Tibial nerve (tissue), 4 donors: ENCODE measurements at regions not wholly inside any gene's neighbourhood (a gene's known extent, or its start where the extent isn't known, plus 50 kb on each side); places are given as distances from the start of the nearest gene placed in this dataset.

ENCODE experiments used
- EP300 ChIP-seq, 2 donors: sonication (generic); formaldehyde crosslinking; IDR thresholded peaks; one replicate each; pipeline ENCODE4 v1.6.1; 2017; ENCODE audit warnings: antibody characterized with exemption in 2 of 2, mild to moderate bottlenecking in 1 of 2
- POLR2A ChIP-seq, 2 donors: fragments of 450-650 bp; IDR thresholded peaks; one replicate each; pipeline ENCODE4 v1.6.1; 2017; ENCODE audit warnings: antibody characterized with exemption in 2 of 2, mild to moderate bottlenecking in 2 of 2, moderate library complexity in 2 of 2
- TF ChIP-seq, protein P1 (sequence below), 5 experiments: fragments of 200-600 bp in 3 of 5; fragments of 450-650 bp in 2 of 5; sonication (generic) in 3 of 5; IDR thresholded peaks; one replicate each; pipeline ENCODE4 v1.5.1; 2016 to 2019; ENCODE audit warnings: antibody characterized with exemption in 5 of 5, mild to moderate bottlenecking in 3 of 5, moderate library complexity in 2 of 5

- TF ChIP-seq, protein P1, sequence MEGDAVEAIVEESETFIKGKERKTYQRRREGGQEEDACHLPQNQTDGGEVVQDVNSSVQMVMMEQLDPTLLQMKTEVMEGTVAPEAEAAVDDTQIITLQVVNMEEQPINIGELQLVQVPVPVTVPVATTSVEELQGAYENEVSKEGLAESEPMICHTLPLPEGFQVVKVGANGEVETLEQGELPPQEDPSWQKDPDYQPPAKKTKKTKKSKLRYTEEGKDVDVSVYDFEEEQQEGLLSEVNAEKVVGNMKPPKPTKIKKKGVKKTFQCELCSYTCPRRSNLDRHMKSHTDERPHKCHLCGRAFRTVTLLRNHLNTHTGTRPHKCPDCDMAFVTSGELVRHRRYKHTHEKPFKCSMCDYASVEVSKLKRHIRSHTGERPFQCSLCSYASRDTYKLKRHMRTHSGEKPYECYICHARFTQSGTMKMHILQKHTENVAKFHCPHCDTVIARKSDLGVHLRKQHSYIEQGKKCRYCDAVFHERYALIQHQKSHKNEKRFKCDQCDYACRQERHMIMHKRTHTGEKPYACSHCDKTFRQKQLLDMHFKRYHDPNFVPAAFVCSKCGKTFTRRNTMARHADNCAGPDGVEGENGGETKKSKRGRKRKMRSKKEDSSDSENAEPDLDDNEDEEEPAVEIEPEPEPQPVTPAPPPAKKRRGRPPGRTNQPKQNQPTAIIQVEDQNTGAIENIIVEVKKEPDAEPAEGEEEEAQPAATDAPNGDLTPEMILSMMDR (IDR thresholded peaks at IDR 0.05) = no peak
- TF ChIP-seq POLR2A (IDR thresholded peaks at IDR 0.05) = no peak
- peak in 1 of 2 donors; percentile 80 for TF ChIP-seq EP300 (IDR thresholded peaks at IDR 0.05)
Measured at GRCh38 chr13:40149611-40150274, 494.3 kb downstream of the COG6 start.
